H9 (cell line): ENCODE measurements at regions not wholly inside any gene's neighbourhood (a gene's known extent, or its start where the extent isn't known, plus 50 kb on each side); places are given as distances from the start of the nearest gene placed in this dataset.

Experiments used
- DNase-seq: peaks from one replicate; pipeline ENCODE4 v3.0.0-alpha.2; 2017
- H2AFZ ChIP-seq: one replicate; pipeline ENCODE4 v1.6.1; 2013; ENCODE audit warnings: mild to moderate bottlenecking, low read length, control low read depth, moderate library complexity
- H2AK5ac ChIP-seq: 2 replicates; pipeline ENCODE4 v1.6.1; 2013; ENCODE audit warnings: low read length, control low read depth, mixed read lengths; ENCODE audit not compliant: insufficient read length
- H2BK120ac ChIP-seq: one replicate; pipeline ENCODE4 v1.6.1; 2013; ENCODE audit warnings: low read depth, mild to moderate bottlenecking, low read length, control low read depth, inconsistent platforms; ENCODE audit not compliant: poor library complexity, severe bottlenecking
- H2BK12ac ChIP-seq: 2 replicates; pipeline ENCODE4 v1.6.1; 2013; ENCODE audit warnings: low read length, control low read depth, mixed read lengths, low read depth; ENCODE audit not compliant: insufficient read length
- H2BK15ac ChIP-seq: 2 replicates; pipeline ENCODE4 v1.6.1; 2013; ENCODE audit warnings: low read depth, low read length, control low read depth
- H2BK20ac ChIP-seq: one replicate; pipeline ENCODE4 v1.6.1; 2013; ENCODE audit warnings: low read depth, mild to moderate bottlenecking, low read length, control low read depth, inconsistent platforms; ENCODE audit not compliant: poor library complexity, severe bottlenecking
- H2BK5ac ChIP-seq: 2 replicates; pipeline ENCODE4 v1.6.1; 2013; ENCODE audit warnings: low read length, control low read depth, mixed read lengths; ENCODE audit not compliant: insufficient read length
- H3K14ac ChIP-seq: 2 replicates; pipeline ENCODE4 v1.6.1; 2013; ENCODE audit warnings: low read length, control low read depth; ENCODE audit not compliant: insufficient read depth
- H3K18ac ChIP-seq: 2 replicates; pipeline ENCODE4 v1.6.1; 2013; ENCODE audit warnings: low read depth, mild to moderate bottlenecking, mixed read lengths, low read length, control low read depth; ENCODE audit not compliant: insufficient read length
- H3K23ac ChIP-seq: 2 replicates; pipeline ENCODE4 v1.6.1; 2013; ENCODE audit warnings: low read length, control low read depth, mixed read lengths, low read depth; ENCODE audit not compliant: insufficient read length
- H3K23me2 ChIP-seq: 2 replicates; pipeline ENCODE4 v1.6.1; 2013; ENCODE audit warnings: low read depth, mild to moderate bottlenecking, mixed read lengths, low read length, control low read depth; ENCODE audit not compliant: insufficient read length, poor library complexity, severe bottlenecking
- H3K27ac ChIP-seq: 2 replicates; pipeline ENCODE4 v1.5.1; 2013; ENCODE audit warnings: low read length, control low read depth, mixed read lengths, low read depth; ENCODE audit not compliant: insufficient read length
- H3K27me3 ChIP-seq: 2 replicates; pipeline ENCODE4 v1.6.1; 2013; ENCODE audit warnings: low read length, control low read depth, inconsistent platforms; ENCODE audit not compliant: insufficient read depth
- H3K4ac ChIP-seq: 2 replicates; pipeline ENCODE4 v1.6.1; 2013; ENCODE audit warnings: low read depth, mild to moderate bottlenecking, control low read depth, inconsistent platforms, low read length, moderate library complexity
- H3K4me1 ChIP-seq: 2 replicates; pipeline ENCODE4 v1.6.1; 2013; ENCODE audit warnings: low read length, control low read depth, inconsistent platforms; ENCODE audit not compliant: insufficient read depth
- H3K4me2 ChIP-seq: 2 replicates; pipeline ENCODE4 v1.6.1; 2013; ENCODE audit warnings: low read length, control low read depth, mixed read lengths; ENCODE audit not compliant: insufficient read length, insufficient read depth
- H3K56ac ChIP-seq: 2 replicates; pipeline ENCODE4 v1.6.1; 2013; ENCODE audit warnings: low read depth, mild to moderate bottlenecking, mixed read lengths, low read length, control low read depth; ENCODE audit not compliant: insufficient read length
- H3K79me1 ChIP-seq: 2 replicates; pipeline ENCODE4 v1.6.1; 2013; ENCODE audit warnings: low read depth, mild to moderate bottlenecking, moderate library complexity, low read length, control low read depth, inconsistent platforms; ENCODE audit not compliant: insufficient read depth, poor library complexity, severe bottlenecking
- H3K79me2 ChIP-seq: 2 replicates; pipeline ENCODE4 v1.6.1; 2013; ENCODE audit warnings: low read length, control low read depth, inconsistent platforms; ENCODE audit not compliant: insufficient read depth
- H3K9ac ChIP-seq: 2 replicates; pipeline ENCODE4 v1.6.1; 2013; ENCODE audit warnings: low read length, control low read depth, mixed read lengths; ENCODE audit not compliant: insufficient read length; ENCODE audit errors: extremely low read depth
- H3K9me3 ChIP-seq: one replicate; pipeline ENCODE4 v1.6.1; 2013; ENCODE audit warnings: low read depth, low read length, inconsistent platforms; ENCODE audit not compliant: control insufficient read depth
- H3T11ph ChIP-seq: one replicate; pipeline ENCODE4 v1.6.1; 2013; ENCODE audit warnings: mild to moderate bottlenecking, low read length, control low read depth, inconsistent platforms
- H4K20me1 ChIP-seq: one replicate; pipeline ENCODE4 v1.6.1; 2013; ENCODE audit not compliant: control insufficient read depth, insufficient read length, insufficient read depth
- H4K5ac ChIP-seq: 2 replicates; pipeline ENCODE4 v1.6.1; 2013; ENCODE audit warnings: low read depth, mild to moderate bottlenecking, mixed read lengths, low read length, control low read depth; ENCODE audit not compliant: insufficient read length
- H4K8ac ChIP-seq: replicated peaks from 2 replicates; pipeline ENCODE4 v1.6.1; 2013; ENCODE audit warnings: low read length, control low read depth, mixed read lengths, low read depth; ENCODE audit not compliant: insufficient read length
- H4K91ac ChIP-seq: 2 replicates; pipeline ENCODE4 v1.6.1; 2013; ENCODE audit warnings: low read depth, mild to moderate bottlenecking, moderate library complexity, mixed read lengths, low read length, control low read depth; ENCODE audit not compliant: insufficient read length
- H3K27ac Mint-ChIP-seq, 3 experiments: 2 replicates in 2 of 3; 3 replicates in 1 of 3; pipeline ENCODE4 v1.8.0; 2020 to 2021; ENCODE audit warnings: mixed read lengths in 3 of 3, mild to moderate bottlenecking in 1 of 3, moderate library complexity in 1 of 3
- H3K27me3 Mint-ChIP-seq: 2 replicates; pipeline ENCODE4 v1.8.0; 2021; ENCODE audit warnings: low read depth, mild to moderate bottlenecking, moderate library complexity, mixed read lengths
- H3K36me3 Mint-ChIP-seq, 3 experiments: 2 replicates in 2 of 3; 3 replicates in 1 of 3; pipeline ENCODE4 v1.8.0; 2020 to 2021; ENCODE audit warnings: low read depth in 3 of 3, mixed read lengths in 3 of 3; ENCODE audit not compliant: insufficient read depth in 1 of 3
- H3K4me1 Mint-ChIP-seq, 2 experiments: 2 replicates each; pipeline ENCODE4 v1.8.0; 2020; ENCODE audit warnings: mixed read lengths in 2 of 2
- H3K4me3 Mint-ChIP-seq, 2 experiments: 2 replicates in 1 of 2; 3 replicates in 1 of 2; pipeline ENCODE4 v1.8.0; 2020 to 2021; ENCODE audit warnings: mild to moderate bottlenecking in 2 of 2, mixed read lengths in 2 of 2, moderate library complexity in 1 of 2
- H3K9me3 Mint-ChIP-seq, 2 experiments: 2 replicates in 1 of 2; 3 replicates in 1 of 2; pipeline ENCODE4 v1.8.0; 2020; ENCODE audit warnings: mild to moderate bottlenecking in 2 of 2, mixed read lengths in 2 of 2, moderate library complexity in 1 of 2
- CTCF ChIP-seq: fragments of 200-600 bp; sonication (generic); conservative IDR thresholded peaks from 3 replicates; pipeline ENCODE4 v1.8.0; 2021; ENCODE audit warnings: antibody characterized with exemption, mild to moderate bottlenecking
- WGBS: extraction: QIAGEN DNeasy Blood & Tissue Kit; methylation state at CpG from one replicate; pipeline ENCODE4 v1.1.7; 2013; ENCODE audit warnings: missing lambda C conversion rate, low lambda C conversion rate, mixed read lengths; ENCODE audit not compliant: insufficient read length; ENCODE audit errors: extremely low coverage; 5-methylcytosine and 5-hydroxymethylcytosine counted together

- Histone ChIP-seq H2AK5ac (no peak overlapping the region), H3K9ac (no peak overlapping the region), H4K20me1 (no peaks in the 10 kb centered on the region), H2AFZ (no peak overlapping the region), H2BK20ac (no peak overlapping the region), H3K27ac (no peak overlapping the region), H3K9me3 (no peaks in the 10 kb centered on the region), H3K4me2 (no peak overlapping the region), H3K27me3 (no peaks in the 10 kb centered on the region), H3K79me2 (no peaks in the 10 kb centered on the region), H2BK15ac (no peak overlapping the region), H3K23me2 (no peaks in the 10 kb centered on the region), H3K56ac (no peak overlapping the region), H3K4ac (no peak overlapping the region), H3K79me1 (no peaks in the 10 kb centered on the region), H2BK12ac (no peak overlapping the region), H2BK5ac (no peak overlapping the region), H3K4me1 (no peaks in the 10 kb centered on the region), H4K91ac (no peak overlapping the region), H3K23ac (no peak overlapping the region), H2BK120ac (no peak overlapping the region), H3T11ph (no peak overlapping the region), H3K14ac (no peak overlapping the region), H3K18ac (no peak overlapping the region), H4K8ac (no peak overlapping the region), H4K5ac (no peak overlapping the region)
- no CpG with 5 or more reads among the region's 4 CpGs for WGBS
- Mint-ChIP-seq H3K9me3 (peaks cover 0 to 2% of the 10 kb centered on the region in 2 experiments; a peak in 1 of 5 replicates), H3K4me3 (no peak overlapping the region), H3K27me3 (peaks cover 2% of the 10 kb centered on the region), H3K27ac (peak overlapping the region in 1 of 3 experiments; percentile 15; a peak in 1 of 7 replicates), H3K36me3 (peaks cover 0 to 4% (median 0%) of the 10 kb centered on the region in 3 experiments; a peak in 2 of 7 replicates), H3K4me1 (peaks cover 21 to 22% of the 10 kb centered on the region in 2 experiments)
- DNase-seq: no peak
- TF ChIP-seq CTCF: no peak
Measured at GRCh38 chr4:24172406-24172805, 282.6 kb upstream of the PPARGC1A start.
